ENCODE measurements at regions not wholly inside any gene's neighbourhood (a gene's known extent, or its start where the extent isn't known, plus 50 kb on each side); places are given as distances from the start of the nearest gene placed in this dataset.

DNA sequence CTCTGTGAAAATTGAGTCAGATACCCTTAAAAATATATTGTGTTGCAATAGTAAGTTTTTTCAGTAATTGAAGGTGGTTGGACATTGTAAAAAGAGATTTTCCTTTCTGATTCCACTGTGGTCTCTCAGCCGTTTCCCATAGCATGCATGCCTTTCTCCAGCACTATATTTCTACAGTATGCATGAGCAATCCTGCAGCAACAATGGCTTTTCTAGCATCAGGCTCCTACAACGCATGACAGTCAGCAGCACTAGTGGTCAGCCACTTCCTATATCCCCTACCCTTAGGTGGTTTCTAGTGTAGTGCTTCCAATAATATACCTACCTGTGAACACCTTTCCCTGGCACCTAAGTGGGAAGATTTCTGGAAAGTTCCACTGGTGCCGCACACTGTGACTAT lies 55.4 kb upstream of the SNRPN start:
- no peaks in the 10 kb centered on the region for H3K79me2 ChIP-seq (ENCODE audit: insufficient read depth, low read depth)
- H3K4me2 ChIP-seq = no peak overlapping the region
- H3K36me3 ChIP-seq (ENCODE audit: insufficient read depth) = no peaks in the 10 kb centered on the region
- TF ChIP-seq, protein P1, sequence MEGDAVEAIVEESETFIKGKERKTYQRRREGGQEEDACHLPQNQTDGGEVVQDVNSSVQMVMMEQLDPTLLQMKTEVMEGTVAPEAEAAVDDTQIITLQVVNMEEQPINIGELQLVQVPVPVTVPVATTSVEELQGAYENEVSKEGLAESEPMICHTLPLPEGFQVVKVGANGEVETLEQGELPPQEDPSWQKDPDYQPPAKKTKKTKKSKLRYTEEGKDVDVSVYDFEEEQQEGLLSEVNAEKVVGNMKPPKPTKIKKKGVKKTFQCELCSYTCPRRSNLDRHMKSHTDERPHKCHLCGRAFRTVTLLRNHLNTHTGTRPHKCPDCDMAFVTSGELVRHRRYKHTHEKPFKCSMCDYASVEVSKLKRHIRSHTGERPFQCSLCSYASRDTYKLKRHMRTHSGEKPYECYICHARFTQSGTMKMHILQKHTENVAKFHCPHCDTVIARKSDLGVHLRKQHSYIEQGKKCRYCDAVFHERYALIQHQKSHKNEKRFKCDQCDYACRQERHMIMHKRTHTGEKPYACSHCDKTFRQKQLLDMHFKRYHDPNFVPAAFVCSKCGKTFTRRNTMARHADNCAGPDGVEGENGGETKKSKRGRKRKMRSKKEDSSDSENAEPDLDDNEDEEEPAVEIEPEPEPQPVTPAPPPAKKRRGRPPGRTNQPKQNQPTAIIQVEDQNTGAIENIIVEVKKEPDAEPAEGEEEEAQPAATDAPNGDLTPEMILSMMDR (conservative IDR thresholded peaks at IDR 0.05; ENCODE audit: low read depth, low read length) = no peak
- H3K4me1 ChIP-seq (ENCODE audit: low read depth, poor library complexity, severe bottlenecking) = no peaks in the 10 kb centered on the region
- no peak overlapping the region for H3K9ac ChIP-seq
- no peak overlapping the region for H3K4me3 ChIP-seq (IDR thresholded peaks at IDR 0.05; ENCODE audit: insufficient read depth, low read depth, low read length)
- H3K27ac ChIP-seq = no peak overlapping the region
- no peak overlapping the region for H2AFZ ChIP-seq (ENCODE audit: low read depth)
- no peaks in the 10 kb centered on the region for H3K27me3 ChIP-seq (ENCODE audit: insufficient read depth, low read depth)
- H4K20me1 ChIP-seq (ENCODE audit: insufficient read depth) = no peaks in the 10 kb centered on the region

DNA sequence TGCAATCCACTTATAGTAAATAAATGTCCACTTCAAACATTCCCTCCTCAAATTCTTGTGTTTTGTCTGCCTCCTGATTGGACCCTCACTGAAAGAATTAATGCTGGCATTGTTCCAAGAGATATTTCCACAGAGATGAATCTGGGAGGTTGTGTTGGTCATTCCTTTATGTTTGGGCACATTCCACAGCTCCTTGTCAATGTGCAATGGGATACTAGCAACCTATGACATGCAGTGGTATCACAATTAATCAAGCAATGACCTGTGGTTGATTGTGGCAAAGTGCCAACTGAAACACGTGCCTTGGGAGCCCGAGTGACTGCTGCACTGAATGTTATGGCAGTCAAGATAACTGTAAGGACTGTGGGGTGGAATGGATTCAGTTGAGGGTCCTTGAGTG lies 55.0 kb upstream of the SNRPN start:
- H3K4me2 ChIP-seq = no peak overlapping the region
- H3K4me3 ChIP-seq (IDR thresholded peaks at IDR 0.05; ENCODE audit: insufficient read depth, low read depth, low read length) = no peak overlapping the region
- no peak overlapping the region for H2AFZ ChIP-seq (ENCODE audit: low read depth)
- no peaks in the 10 kb centered on the region for H3K27me3 ChIP-seq (ENCODE audit: insufficient read depth, low read depth)
- H3K36me3 ChIP-seq (ENCODE audit: insufficient read depth) = no peaks in the 10 kb centered on the region
- no peak overlapping the region for H3K27ac ChIP-seq
- TF ChIP-seq, protein P1 (conservative IDR thresholded peaks at IDR 0.05; ENCODE audit: low read depth, low read length) = no peak
- H3K79me2 ChIP-seq (ENCODE audit: insufficient read depth, low read depth) = no peaks in the 10 kb centered on the region
- H4K20me1 ChIP-seq (ENCODE audit: insufficient read depth) = no peaks in the 10 kb centered on the region
- H3K9ac ChIP-seq = no peak overlapping the region
- H3K4me1 ChIP-seq (ENCODE audit: low read depth, poor library complexity, severe bottlenecking) = no peaks in the 10 kb centered on the region

DNA sequence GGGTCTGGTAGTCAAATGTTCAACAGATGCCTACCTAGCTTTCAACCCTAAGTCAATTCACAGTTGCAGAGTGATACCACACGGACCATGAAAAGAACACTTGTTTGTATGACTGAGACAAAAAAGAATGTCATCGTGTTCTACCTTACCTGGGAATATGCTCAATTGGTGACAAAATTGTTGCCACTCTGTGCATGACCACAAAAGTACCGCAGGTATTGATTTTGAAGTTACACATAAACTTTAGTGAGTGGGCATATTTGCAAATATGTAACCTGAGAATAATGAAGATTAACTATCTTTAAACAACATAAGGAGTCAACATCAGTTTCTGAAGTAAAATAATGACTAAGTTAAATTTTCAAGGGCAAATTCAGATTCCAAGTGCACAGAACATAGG lies 53.4 kb upstream of the SNRPN start:
- no peaks in the 10 kb centered on the region for H3K27me3 ChIP-seq (ENCODE audit: insufficient read depth, low read depth)
- TF ChIP-seq, protein P1 (conservative IDR thresholded peaks at IDR 0.05; ENCODE audit: low read depth, low read length) = no peak
- no peaks in the 10 kb centered on the region for H3K36me3 ChIP-seq (ENCODE audit: insufficient read depth)
- H3K27ac ChIP-seq = no peak overlapping the region
- no peak overlapping the region for H3K9ac ChIP-seq
- H3K4me2 ChIP-seq = no peak overlapping the region
- no peaks in the 10 kb centered on the region for H3K79me2 ChIP-seq (ENCODE audit: insufficient read depth, low read depth)
- no peaks in the 10 kb centered on the region for H3K4me1 ChIP-seq (ENCODE audit: low read depth, poor library complexity, severe bottlenecking)
- H2AFZ ChIP-seq (ENCODE audit: low read depth) = no peak overlapping the region
- H3K4me3 ChIP-seq (IDR thresholded peaks at IDR 0.05; ENCODE audit: insufficient read depth, low read depth, low read length) = no peak overlapping the region
- H4K20me1 ChIP-seq (ENCODE audit: insufficient read depth) = no peaks in the 10 kb centered on the region

Measured in KMS-11 (cell line).